Neural progenitor cell (in vitro differentiated cells): ENCODE measurements at regions not wholly inside any gene's neighbourhood (a gene's known extent, or its start where the extent isn't known, plus 50 kb on each side); places are given as distances from the start of the nearest gene placed in this dataset.

ENCODE experiments used
- CTCF ChIP-seq: fragments of 200-600 bp; sonication (generic); IDR thresholded peaks from 2 replicates; pipeline ENCODE4 v1.5.1; 2017; ENCODE audit warnings: antibody characterized with exemption, mild to moderate bottlenecking
- EZH2 ChIP-seq: fragments of 200-600 bp; sonication (generic); IDR thresholded peaks from 2 replicates; pipeline ENCODE4 v1.6.1; 2017; ENCODE audit warnings: antibody characterized with exemption, mild to moderate bottlenecking, moderate library complexity
- EZH2phosphoT487 ChIP-seq: fragments of 200-600 bp; sonication (generic); IDR thresholded peaks from 2 replicates; pipeline ENCODE4 v1.6.1; 2017; ENCODE audit warnings: antibody characterized with exemption

GRCh38 chr21:24372506-24372905, 1234.8 kb downstream of the MRPL39 start:
- TF ChIP-seq EZH2phosphoT487 (no peak), CTCF (no peak), EZH2 (no peak)
